ENCODE measurements at regions not wholly inside any gene's neighbourhood (a gene's known extent, or its start where the extent isn't known, plus 50 kb on each side); places are given as distances from the start of the nearest gene placed in this dataset.

DNA sequence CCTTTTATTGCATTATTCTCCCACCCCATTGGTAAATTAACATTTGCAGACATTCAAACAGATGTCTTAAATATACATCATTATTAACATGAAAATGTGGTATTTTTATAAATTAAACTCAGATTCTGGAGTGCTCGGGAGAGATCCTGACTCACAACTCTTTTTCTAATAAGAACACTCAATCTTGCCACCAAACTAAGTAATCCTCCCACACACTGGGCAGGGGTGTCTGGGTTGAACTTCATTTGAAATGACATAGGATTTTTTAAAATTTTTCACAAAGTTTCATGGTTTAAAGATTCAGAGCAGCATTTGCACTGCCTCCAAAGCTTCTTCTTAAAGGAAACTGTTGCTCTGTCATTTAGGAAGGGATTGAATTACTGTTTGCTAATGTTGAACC lies 754.3 kb downstream of the MECOM start:
- no peak for DNase-seq (ENCODE audit: low read depth in 4 of 4, low spot score in 1 of 4)

DNA sequence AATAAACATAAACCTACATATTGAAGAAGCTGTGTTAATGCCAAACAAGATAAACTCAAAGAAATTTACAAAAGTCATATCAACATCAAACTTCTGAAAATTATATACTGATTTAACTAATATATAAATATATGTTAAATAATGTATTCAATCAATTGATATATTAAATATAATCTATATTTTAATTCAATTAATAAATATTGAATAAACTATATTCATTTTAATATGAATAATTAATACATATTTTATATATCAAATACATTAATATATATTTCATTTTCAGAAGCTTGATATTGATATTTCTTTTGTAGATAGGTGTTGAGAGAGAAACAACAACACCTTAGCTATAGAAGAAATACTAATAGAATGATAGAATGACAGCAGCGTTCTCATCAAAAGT lies 768.1 kb downstream of the MECOM start:
- no peak for DNase-seq (ENCODE audit: low read depth in 4 of 4, low spot score in 1 of 4)

DNA sequence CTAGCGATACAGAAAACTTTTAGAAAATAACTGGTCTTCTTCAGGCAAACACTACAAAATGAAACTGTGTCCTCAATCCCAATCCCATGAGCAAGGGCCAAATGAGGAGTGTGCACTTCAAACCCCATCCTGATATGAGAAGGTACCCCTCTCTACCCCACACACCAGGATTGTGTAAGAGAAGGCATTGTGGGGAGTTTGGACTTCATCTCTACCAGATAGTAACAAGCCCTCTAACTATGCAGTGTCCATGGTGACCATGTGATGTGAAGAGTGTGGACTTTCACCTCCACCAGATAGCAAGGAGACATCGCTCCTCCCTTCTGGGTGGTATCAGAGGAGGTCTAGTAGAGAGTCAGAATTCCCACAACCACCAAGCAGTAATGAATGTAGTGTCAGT lies 769.3 kb downstream of the MECOM start:
- DNase-seq (ENCODE audit: low read depth in 4 of 4, low spot score in 1 of 4) = no peak

GRCh38 chr3:168889666-168890065 lies 773.8 kb downstream of the MECOM start:
- DNase-seq (ENCODE audit: low read depth in 4 of 4, low spot score in 1 of 4) = no peak

DNA sequence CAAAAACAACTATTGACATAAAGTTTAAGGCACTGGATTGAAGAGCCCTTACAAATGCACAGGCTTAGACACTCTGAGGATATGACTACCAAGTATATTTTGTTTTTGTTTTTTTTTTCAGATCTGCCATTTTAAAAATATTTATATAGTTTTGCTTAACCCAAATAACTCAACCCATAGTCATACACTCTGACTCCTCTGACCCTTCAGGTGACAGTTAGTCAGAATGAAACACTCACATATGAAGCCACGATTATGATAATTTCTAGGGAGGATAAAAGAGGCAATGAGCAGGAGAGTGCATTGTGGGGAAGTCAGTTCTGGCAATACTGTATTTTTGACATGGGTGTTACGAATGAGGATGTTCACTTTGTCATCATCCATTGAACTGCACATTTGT lies 774.7 kb downstream of the MECOM start:
- DNase-seq (ENCODE audit: low read depth in 4 of 4, low spot score in 1 of 4) = no peak

- no peak for DNase-seq (ENCODE audit: low read depth in 4 of 4, low spot score in 1 of 4)
These were observed 778.5 kb downstream of the MECOM start for GRCh38 chr3:168885028-168885427.

DNA sequence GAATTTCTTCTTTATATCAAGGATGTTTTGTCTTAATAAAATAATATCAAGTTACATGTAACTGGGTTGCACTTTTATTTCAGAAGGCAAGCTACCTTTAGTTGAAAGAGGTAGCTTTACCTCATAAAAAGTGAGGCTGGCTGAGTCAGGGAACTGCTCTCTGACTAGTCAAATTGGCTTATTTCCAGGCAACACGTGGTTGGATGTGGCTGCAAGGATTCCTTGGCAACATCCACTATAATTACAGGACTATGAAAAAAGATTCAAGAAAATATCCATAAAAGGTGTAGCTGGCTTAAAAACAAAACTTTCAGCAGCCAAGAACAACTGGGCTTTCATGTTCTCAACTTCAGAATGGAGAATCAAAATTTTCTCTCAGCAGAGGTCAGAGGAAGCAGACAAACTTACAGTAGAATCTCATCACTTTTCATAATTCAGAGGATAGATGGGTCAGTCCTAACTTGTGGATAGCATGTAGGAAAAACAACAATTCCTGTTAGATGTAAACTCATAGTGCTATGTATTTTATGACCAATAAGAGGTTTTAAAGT lies 779.1 kb downstream of the MECOM start:
- DNase-seq (ENCODE audit: low read depth in 4 of 4, low spot score in 1 of 4) = no peak

DNA sequence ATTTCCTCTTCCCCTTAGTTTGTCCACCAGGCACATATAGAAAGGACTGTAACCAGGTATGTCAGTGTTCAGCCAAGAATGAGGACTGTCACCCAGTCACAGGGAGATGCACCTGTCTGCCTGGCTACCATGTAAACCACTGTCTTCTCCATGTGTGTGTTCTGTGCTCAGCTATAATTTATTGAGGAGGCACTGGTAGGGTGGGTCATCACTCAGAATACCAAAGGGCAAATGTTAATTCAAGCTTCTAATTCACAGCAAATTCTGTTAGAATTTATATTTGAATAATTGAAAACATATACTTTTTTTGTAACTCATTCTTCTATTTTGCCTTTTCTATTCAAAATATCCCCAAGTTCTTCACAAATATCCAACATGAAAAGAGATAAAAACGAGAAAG lies 780.4 kb downstream of the MECOM start:
- no peak for DNase-seq (ENCODE audit: low read depth in 4 of 4, low spot score in 1 of 4)

GRCh38 chr3:168881804-168882203 lies 781.7 kb downstream of the MECOM start:
- DNase-seq (ENCODE audit: low read depth in 4 of 4, low spot score in 1 of 4) = no peak

DNA sequence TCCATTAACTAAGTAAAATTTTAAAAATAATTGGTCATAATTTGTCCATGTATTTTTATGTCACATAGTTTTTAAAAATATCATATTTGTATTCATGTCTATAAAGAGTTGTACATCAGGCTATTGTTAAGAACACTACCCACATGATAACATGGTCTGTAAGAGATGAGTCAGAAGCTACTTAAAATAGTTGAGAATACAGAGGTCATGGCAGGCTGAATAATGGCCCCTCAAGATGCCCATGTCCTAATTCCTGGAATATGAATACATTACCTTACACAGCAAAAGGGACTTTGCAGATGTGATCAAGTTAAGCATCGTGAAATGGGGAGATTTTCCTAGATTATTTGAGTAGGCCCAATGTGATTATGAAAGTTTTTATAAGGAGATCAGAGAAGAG lies 782.9 kb upstream of the GOLIM4 start:
- no peak for DNase-seq (ENCODE audit: low read depth in 4 of 4, low spot score in 1 of 4)

GRCh38 chr3:168877899-168878298 lies 782.2 kb upstream of the GOLIM4 start:
- DNase-seq (ENCODE audit: low read depth in 4 of 4, low spot score in 1 of 4) = no peak

DNA sequence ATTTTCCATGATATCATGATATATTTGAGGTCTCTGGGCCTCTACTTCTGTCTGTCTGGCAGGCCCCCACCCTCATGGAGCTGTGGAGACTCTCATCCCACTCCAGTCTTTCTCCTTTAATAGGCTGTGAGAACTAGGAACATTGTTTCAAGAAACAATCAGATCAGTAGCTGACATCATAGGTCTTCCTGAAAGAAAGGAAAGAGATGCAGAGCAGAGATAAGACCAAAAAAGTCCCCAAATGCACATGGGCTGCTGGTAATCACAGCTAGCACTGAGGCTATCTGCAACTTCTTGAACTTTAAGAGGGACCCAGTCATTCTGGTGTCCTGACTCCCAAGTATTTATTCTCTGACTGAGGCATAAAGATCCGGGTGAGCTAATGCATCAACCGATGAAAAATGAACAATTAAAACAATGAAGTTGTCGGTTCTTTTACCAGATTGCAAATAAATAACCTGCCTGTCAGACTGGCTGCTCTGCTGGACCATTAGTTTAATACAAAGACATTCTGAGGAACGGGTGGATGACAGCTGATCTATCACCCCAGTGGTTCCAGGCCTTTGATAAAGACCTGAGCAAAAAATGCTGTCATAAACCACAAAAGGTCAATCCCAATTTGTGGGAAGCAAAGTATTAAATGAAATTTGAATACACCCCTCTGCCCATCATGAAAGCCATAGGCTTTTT lies 780.8 kb upstream of the GOLIM4 start:
- no peak for DNase-seq (ENCODE audit: low read depth in 4 of 4, low spot score in 1 of 4)

GRCh38 chr3:168872826-168873225 lies 777.1 kb upstream of the GOLIM4 start:
- no peak for DNase-seq (ENCODE audit: low read depth in 4 of 4, low spot score in 1 of 4)

DNA sequence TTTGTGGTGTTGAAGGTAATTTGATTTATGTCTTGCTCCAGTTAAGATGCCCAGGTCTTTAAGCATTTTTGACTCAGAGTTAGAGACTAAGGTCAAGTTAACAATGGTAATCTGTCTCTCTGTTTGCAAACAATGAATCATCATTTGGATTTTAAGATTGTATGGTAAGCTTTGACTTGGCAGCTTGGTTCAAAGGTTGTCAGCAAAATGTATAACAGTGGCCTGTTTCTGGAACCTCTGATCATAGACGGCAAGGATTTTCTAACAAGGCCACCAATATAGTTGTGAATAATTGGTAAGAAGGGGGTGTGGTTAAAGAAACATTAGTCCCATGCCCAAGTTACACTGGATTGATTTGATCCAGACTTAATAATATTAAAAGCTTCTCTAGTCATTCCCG lies 775.2 kb upstream of the GOLIM4 start:
- DNase-seq (ENCODE audit: low read depth in 4 of 4, low spot score in 1 of 4) = no peak

GRCh38 chr3:168865022-168865551 lies 769.4 kb upstream of the GOLIM4 start:
- no peak for DNase-seq (ENCODE audit: low read depth in 4 of 4, low spot score in 1 of 4)

- no peak for DNase-seq (ENCODE audit: low read depth in 4 of 4, low spot score in 1 of 4)
These were observed 768.6 kb upstream of the GOLIM4 start for GRCh38 chr3:168864107-168865021.

DNA sequence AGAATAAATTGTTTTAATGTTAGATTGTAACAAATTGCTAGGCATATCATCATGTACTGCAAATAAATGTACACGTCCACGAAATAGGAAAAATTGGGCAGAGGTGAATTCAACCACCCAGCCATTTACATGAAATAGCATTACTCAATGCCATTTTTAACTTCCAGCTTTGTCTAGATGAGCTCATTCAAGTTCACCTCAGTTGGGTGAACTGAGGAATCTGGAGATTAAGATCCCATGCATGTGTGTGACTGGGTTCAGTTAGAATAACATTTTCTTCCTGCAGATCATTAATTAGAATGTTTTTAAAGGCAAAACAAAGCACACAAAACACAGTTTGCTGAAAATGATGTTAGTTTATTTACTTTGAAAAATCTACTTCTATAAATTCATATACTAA lies 767.8 kb upstream of the GOLIM4 start:
- no peak for DNase-seq (ENCODE audit: low read depth in 4 of 4, low spot score in 1 of 4)

DNA sequence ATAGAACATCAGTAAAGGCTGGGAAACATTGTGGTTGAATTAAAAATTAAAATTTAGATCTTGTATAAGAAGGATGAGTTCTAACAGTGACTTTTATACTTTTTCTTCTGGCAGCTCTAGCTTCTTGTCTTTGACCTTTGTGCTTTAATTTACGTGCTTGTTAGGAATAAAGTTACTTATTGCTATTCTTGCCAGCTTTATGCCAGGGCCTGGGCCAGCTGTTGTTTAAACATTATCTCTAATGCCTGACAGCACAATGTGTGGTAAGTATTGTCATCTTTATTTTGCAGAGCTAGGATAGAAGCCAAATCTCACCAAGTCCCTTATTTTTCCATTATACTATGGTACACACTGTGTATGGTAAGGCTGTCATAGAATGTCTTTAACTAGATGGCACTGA lies 766.7 kb upstream of the GOLIM4 start:
- no peak for DNase-seq (ENCODE audit: low read depth in 4 of 4, low spot score in 1 of 4)

DNA sequence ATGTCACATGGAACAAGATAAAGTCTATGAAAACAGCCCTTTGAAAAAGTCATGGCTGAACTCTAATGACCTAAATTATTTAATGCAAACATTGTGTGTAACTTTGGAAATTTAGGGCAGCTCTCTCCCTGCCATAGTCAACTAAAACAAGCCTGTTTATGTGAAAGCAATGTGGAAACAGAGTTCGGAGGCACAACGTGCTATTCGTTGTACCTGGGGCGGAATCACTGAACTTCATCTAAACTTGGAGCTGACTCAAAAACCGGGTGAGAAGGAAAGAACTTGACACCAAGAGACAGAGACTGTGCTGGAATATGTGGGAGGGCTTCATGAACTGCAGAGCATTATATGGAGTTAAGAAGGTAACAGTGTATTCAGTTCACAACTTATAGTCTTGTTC lies 764.9 kb upstream of the GOLIM4 start:
- no peak for DNase-seq (ENCODE audit: low read depth in 4 of 4, low spot score in 1 of 4)

GRCh38 chr3:168860028-168860427 lies 764.3 kb upstream of the GOLIM4 start:
- DNase-seq (ENCODE audit: low read depth in 4 of 4, low spot score in 1 of 4) = no peak

GRCh38 chr3:168859574-168859973 lies 763.9 kb upstream of the GOLIM4 start:
- DNase-seq (ENCODE audit: low read depth in 4 of 4, low spot score in 1 of 4) = no peak

DNA sequence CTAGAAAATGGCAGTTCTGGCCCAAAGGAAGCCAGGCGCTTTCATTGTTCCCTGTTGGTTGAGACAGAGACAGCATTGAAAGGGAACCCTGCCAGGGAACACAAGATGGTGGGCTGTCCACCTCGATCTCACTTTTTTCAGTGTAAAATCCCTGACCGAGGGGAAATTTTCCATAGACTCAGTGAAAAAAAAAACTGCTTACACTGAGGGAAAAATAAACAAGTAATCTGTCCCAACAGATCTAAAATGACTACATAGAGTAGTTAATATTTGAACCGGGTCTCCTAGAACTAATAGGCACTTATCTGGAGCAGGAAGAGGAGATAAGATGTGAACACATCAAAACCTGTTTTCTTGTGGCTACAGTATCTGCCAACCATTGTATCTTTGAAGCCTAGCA lies 763.4 kb upstream of the GOLIM4 start:
- DNase-seq (ENCODE audit: low read depth in 4 of 4, low spot score in 1 of 4) = no peak

Data from stimulated activated CD4-positive, alpha-beta T cell treated with anti-CD3 and anti-CD28 coated beads, Interleukin-1b, Interleukin-23, amount 100 ng/mL, for 24 hours (primary cell).